ENCODE measurements at regions not wholly inside any gene's neighbourhood (a gene's known extent, or its start where the extent isn't known, plus 50 kb on each side); places are given as distances from the start of the nearest gene placed in this dataset.

DNA sequence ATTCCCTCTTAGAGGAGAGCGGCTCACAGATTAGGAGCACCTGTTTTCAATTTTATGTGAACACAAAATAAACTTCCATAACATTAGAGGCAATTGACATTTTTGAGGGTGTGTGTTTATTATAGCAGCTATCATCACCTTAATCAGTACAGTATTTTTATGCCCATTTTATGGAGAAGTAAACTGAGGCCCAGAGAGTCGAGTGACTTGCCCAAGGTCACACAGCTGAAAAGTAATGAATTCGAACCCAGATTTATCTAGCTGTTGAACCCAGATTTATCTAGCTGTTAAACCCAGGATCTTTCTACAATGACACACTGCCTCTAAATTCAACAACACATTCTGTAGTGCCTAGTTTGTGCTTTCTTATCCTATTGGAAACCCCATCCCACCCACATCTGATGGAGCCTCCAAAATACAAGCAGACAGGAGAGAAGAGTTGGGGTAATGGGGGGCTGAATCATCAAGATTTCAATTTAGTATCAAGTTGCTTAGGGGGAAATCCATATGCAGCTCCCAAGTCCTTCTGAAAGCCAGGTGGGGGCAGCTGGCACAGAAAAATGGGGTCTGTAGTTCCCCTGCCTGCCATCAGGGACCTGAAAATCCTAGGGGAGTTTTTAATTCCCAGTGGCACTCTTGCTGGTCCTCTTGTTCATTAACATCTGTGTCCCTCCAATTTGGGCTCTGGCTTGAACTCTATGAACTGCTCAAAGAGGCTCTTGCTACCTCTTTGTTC lies 50.4 kb upstream of the TRA2B start:
- no peak overlapping the region for H3K4me3 ChIP-seq (ENCODE audit: low read depth, low read length)
- ChIA-PET CTCF (interaction anchor here (1.0 to 2.2 kb wide), 5 partner anchors 10 to 629 kb away, joined by 3 to 12 read pairs (median 9); no protein-coding TSS in a partner anchor), POLR2A (interaction anchor here (0.6 kb wide), 1 partner anchor 285 kb away, joined by 4 read pairs; no protein-coding TSS in a partner anchor)
- peaks cover 5% of the 10 kb centered on the region; the same call in 1 of the 2 replicates for H3K27me3 ChIP-seq (ENCODE audit: control insufficient read depth, insufficient read depth, low read length)
- H3K36me3 ChIP-seq (ENCODE audit: control insufficient read depth, insufficient read depth, low read length): no peaks in the 10 kb centered on the region
- DNase-seq (ENCODE audit: low read depth): no peak
- TF ChIP-seq, protein P1, sequence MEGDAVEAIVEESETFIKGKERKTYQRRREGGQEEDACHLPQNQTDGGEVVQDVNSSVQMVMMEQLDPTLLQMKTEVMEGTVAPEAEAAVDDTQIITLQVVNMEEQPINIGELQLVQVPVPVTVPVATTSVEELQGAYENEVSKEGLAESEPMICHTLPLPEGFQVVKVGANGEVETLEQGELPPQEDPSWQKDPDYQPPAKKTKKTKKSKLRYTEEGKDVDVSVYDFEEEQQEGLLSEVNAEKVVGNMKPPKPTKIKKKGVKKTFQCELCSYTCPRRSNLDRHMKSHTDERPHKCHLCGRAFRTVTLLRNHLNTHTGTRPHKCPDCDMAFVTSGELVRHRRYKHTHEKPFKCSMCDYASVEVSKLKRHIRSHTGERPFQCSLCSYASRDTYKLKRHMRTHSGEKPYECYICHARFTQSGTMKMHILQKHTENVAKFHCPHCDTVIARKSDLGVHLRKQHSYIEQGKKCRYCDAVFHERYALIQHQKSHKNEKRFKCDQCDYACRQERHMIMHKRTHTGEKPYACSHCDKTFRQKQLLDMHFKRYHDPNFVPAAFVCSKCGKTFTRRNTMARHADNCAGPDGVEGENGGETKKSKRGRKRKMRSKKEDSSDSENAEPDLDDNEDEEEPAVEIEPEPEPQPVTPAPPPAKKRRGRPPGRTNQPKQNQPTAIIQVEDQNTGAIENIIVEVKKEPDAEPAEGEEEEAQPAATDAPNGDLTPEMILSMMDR (IDR thresholded peaks at IDR 0.05; ENCODE audit: insufficient read depth, low read depth, low read length): no peak
